K562 (cell line): ENCODE measurements at regions not wholly inside any gene's neighbourhood (a gene's known extent, or its start where the extent isn't known, plus 50 kb on each side); places are given as distances from the start of the nearest gene placed in this dataset.
"Not testable (repeated sequence)": the region's sequence is repeated elsewhere in the genome, so short reads cannot be mapped to it uniquely, and the experiment has no call there.

Experiments
- ATAC-seq: fragments of 200-7000 bp; cut with Tn5 transposase; 3 replicates; pipeline ENCODE4 v1.9.1; 2020; ENCODE audit warnings: moderate library complexity
- BruUV-seq: library from RNA; stranded (reverse); fragments of 400-500 nt; replicated peaks from 2 replicates; lab custom pipeline; 2021; lab: Mats Ljungman, UMichigan
- CTCF ChIA-PET: fragments of 300-600 bp; formaldehyde crosslinking; extraction: SDS; loops from one replicate; lab custom pipeline; 2021; ENCODE audit warnings: low intra/inter-chr PET ratio; lab: Yijun Ruan, JAX
- POLR2A ChIA-PET: fragments of 300-600, 350-650 bp; sonication (Branson Sonifier 250); formaldehyde crosslinking; extraction: SDS; loops from one replicate; lab custom pipeline; 2021; ENCODE audit warnings: antibody characterized with exemption, inconsistent platforms; lab: Yijun Ruan, JAX
- DNase-seq, 4 experiments: peaks; one replicate each; pipeline versions ENCODE4 v3.0.0 to v3.0.0-alpha.2; 2011 to 2018; ENCODE audit warnings: low spot score in 3 of 4, mixed read lengths in 3 of 4; ENCODE audit errors: extremely low read depth in 1 of 4
- FAIRE-seq: peaks from 2 replicates; lab custom pipeline; 2011; peaks lifted over from hg19 to GRCh38; lab: Jason Lieb, UNC
- H2AFZ ChIP-seq: 2 replicates; pipeline ENCODE4 v1.6.0; 2011; ENCODE audit warnings: low read depth, low read length, control low read depth, inconsistent platforms
- H3K27ac ChIP-seq: fragments of 200-600 bp; 3 replicates; pipeline ENCODE4 v1.8.0; 2011; ENCODE audit warnings: low read depth, mild to moderate bottlenecking, control low read depth, inconsistent platforms, low read length, moderate library complexity, mixed read lengths; ENCODE audit errors: extremely low read depth
- H3K27me3 ChIP-seq, 2 experiments: fragments of 300-600 bp in 1 of 2; 2 replicates in 1 of 2; 3 replicates in 1 of 2; pipeline versions ENCODE4 v1.6.0 to v1.8.0; 2011; ENCODE audit warnings: inconsistent platforms in 2 of 2, low read length in 2 of 2, mild to moderate bottlenecking in 1 of 2, mixed read lengths in 1 of 2, moderate library complexity in 1 of 2; ENCODE audit not compliant: control insufficient read depth in 2 of 2, insufficient read depth in 2 of 2
- H3K36me3 ChIP-seq: fragments of 300-600 bp; 3 replicates; pipeline ENCODE4 v1.8.0; 2011; ENCODE audit warnings: mild to moderate bottlenecking, low read length, inconsistent platforms; ENCODE audit not compliant: control insufficient read depth, insufficient read depth
- H3K4me1 ChIP-seq, 2 experiments: fragments of 200-600 bp in 1 of 2; replicated peaks in 1 of 2; 2 replicates in 1 of 2; 3 replicates in 1 of 2; pipeline versions ENCODE4 v1.5.1 to v1.8.0; 2011; ENCODE audit warnings: inconsistent platforms in 2 of 2, low read length in 2 of 2, mild to moderate bottlenecking in 1 of 2, mixed read lengths in 1 of 2, moderate library complexity in 1 of 2; ENCODE audit not compliant: control insufficient read depth in 2 of 2, insufficient read depth in 2 of 2
- H3K4me2 ChIP-seq: 2 replicates; pipeline ENCODE4 v1.6.1; 2011; ENCODE audit warnings: low read length, control low read depth, inconsistent platforms, mixed read lengths; ENCODE audit not compliant: insufficient read depth
- H3K4me3 ChIP-seq: fragments of 200-600 bp; sonication (generic), shearing (Covaris generic); 2 replicates; pipeline ENCODE4 v1.5.1; 2016; ENCODE audit warnings: control low read depth, inconsistent platforms
- H3K79me2 ChIP-seq: fragments of 200-600 bp; 3 replicates; pipeline ENCODE4 v1.8.0; 2011; ENCODE audit warnings: low read length, inconsistent platforms; ENCODE audit not compliant: control insufficient read depth, insufficient read depth
- H3K9ac ChIP-seq, 2 experiments: 2 replicates each; pipeline versions ENCODE4 v1.6.0 to v1.6.1; 2011; ENCODE audit warnings: low read depth in 2 of 2, low read length in 2 of 2, control low read depth in 1 of 2, inconsistent platforms in 1 of 2, mild to moderate bottlenecking in 1 of 2, mixed read lengths in 1 of 2; ENCODE audit not compliant: insufficient read depth in 1 of 2
- H3K9me1 ChIP-seq: one replicate; pipeline ENCODE4 v1.6.0; 2011; ENCODE audit warnings: inconsistent platforms, mild to moderate bottlenecking, low read length, moderate library complexity; ENCODE audit not compliant: control insufficient read depth, insufficient read depth
- H3K9me3 ChIP-seq: replicated peaks from 2 replicates; pipeline ENCODE4 v1.5.1; 2011; ENCODE audit warnings: low read depth, low read length, inconsistent platforms; ENCODE audit not compliant: control insufficient read depth, insufficient read depth
- H4K20me1 ChIP-seq: replicated peaks from 2 replicates; pipeline ENCODE4 v1.6.1; 2011; ENCODE audit warnings: low read length, inconsistent platforms, mixed read lengths; ENCODE audit not compliant: control insufficient read depth, insufficient read depth
- WGBS: fragments of 100-300 bp; shearing (Covaris generic); methylation state at CpG from one replicate; pipeline ENCODE4 v1.1.6; 2016; ENCODE audit warnings: low coverage, mixed read lengths; ENCODE audit not compliant: insufficient coverage; ENCODE audit errors: missing lambda C conversion rate; 5-methylcytosine and 5-hydroxymethylcytosine counted together
- in situ Hi-C: fragments of 300-500 bp; cut with MboI; formaldehyde crosslinking; loops from 4 replicates; pipeline ENCODE4 v1.15.0; 2018; ENCODE audit warnings: inconsistent platforms, mixed read lengths
- intact Hi-C: fragments of 100-400 bp; cut with micrococcal nuclease; formaldehyde crosslinking; loops from 2 replicates; pipeline ENCODE4 v1.14.2; 2022

- intact Hi-C loops, BruUV-seq: not testable (repeated sequence)
- WGBS, result no CpG with 5 or more reads among the region's 22 CpGs
Observed at GRCh38 chr21:6035474-6036155, 4485.8 kb upstream of the TPTE start.

DNA sequence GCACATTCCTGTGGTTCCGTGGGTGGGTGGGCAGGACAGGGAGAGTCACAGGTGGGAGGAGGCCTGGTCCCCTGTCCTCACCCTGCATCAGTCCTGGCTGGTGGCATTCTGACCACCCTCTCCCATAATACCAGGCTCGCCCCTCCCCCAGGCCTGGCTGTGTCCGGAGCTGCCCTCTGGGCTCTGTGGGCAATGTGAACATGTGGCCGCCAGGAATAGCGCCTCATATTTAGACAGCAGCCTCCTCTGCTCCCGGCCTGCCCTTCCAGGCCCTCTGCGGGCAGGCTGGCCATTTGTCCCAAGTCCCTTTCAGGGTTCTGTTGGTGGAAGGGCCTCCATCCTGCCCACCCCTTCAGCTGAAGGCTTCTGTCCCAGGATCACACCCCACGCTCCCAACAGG lies 4482.2 kb upstream of the TPTE start:
- in situ Hi-C loops, H3K27me3 ChIP-seq, H4K20me1 ChIP-seq, H3K36me3 ChIP-seq, ATAC-seq, POLR2A ChIA-PET, H3K9me3 ChIP-seq, BruUV-seq, H3K4me3 ChIP-seq, H3K79me2 ChIP-seq, H2AFZ ChIP-seq, CTCF ChIA-PET, DNase-seq, intact Hi-C loops, H3K27ac ChIP-seq, FAIRE-seq, H3K4me2 ChIP-seq, H3K4me1 ChIP-seq, H3K9me1 ChIP-seq, H3K9ac ChIP-seq: not testable (repeated sequence)
- no CpG with 5 or more reads among the region's 8 CpGs for WGBS

More at GRCh38 chr21:6035474-6036155, 4485.8 kb upstream of the TPTE start:
- H3K4me3 ChIP-seq, H4K20me1 ChIP-seq, H3K79me2 ChIP-seq, H3K9me3 ChIP-seq, H2AFZ ChIP-seq, H3K4me2 ChIP-seq, H3K9me1 ChIP-seq, POLR2A ChIA-PET, H3K27me3 ChIP-seq, FAIRE-seq, CTCF ChIA-PET, H3K27ac ChIP-seq, DNase-seq, H3K36me3 ChIP-seq, in situ Hi-C loops, H3K9ac ChIP-seq, H3K4me1 ChIP-seq: not testable (repeated sequence)
- ATAC-seq, result peak; percentile 54; the same call in 2 of the 3 replicates

GRCh38 chr21:6040095-6040494 lies 4481.3 kb upstream of the TPTE start:
- H3K27ac ChIP-seq, H3K79me2 ChIP-seq, intact Hi-C loops, H3K9me3 ChIP-seq, H3K36me3 ChIP-seq, H3K9ac ChIP-seq, BruUV-seq, in situ Hi-C loops, DNase-seq, ATAC-seq, CTCF ChIA-PET, H2AFZ ChIP-seq, H4K20me1 ChIP-seq, H3K9me1 ChIP-seq, FAIRE-seq, POLR2A ChIA-PET, H3K4me3 ChIP-seq, H3K27me3 ChIP-seq, H3K4me2 ChIP-seq, H3K4me1 ChIP-seq: not testable (repeated sequence)
- no CpG with 5 or more reads among the region's 7 CpGs for WGBS
